IMR-90 (cell line): ENCODE measurements at regions not wholly inside any gene's neighbourhood (a gene's known extent, or its start where the extent isn't known, plus 50 kb on each side); places are given as distances from the start of the nearest gene placed in this dataset.

Experiments
- ATAC-seq: fragments of 200-7000 bp; cut with Tn5 transposase; 2 replicates; pipeline ENCODE4 v1.9.1; 2020; ENCODE audit warnings: low read depth, mild to moderate bottlenecking, moderate library complexity
- BruUV-seq: library from RNA; stranded (reverse); fragments of 400-500 nt; replicated peaks from 2 replicates; lab custom pipeline; 2021; lab: Mats Ljungman, UMichigan
- CTCF ChIA-PET: fragments of 300-600 bp; formaldehyde crosslinking; extraction: SDS; loops from one replicate; lab custom pipeline; 2021; ENCODE audit warnings: antibody characterized with exemption; lab: Yijun Ruan, JAX
- POLR2A ChIA-PET: fragments of 300-600 bp; sonication (Branson Sonifier 250); formaldehyde crosslinking; loops from one replicate; lab custom pipeline; 2022; ENCODE audit warnings: antibody characterized with exemption; ENCODE audit not compliant: unreplicated experiment; lab: Charles Lee
- DNase-seq: peaks from one replicate; pipeline ENCODE4 v3.0.0; 2013
- H2AFZ ChIP-seq: replicated peaks from 2 replicates; pipeline ENCODE3; 2013; ENCODE audit warnings: low read length, mild to moderate bottlenecking; ENCODE audit not compliant: poor library complexity
- H2AK5ac ChIP-seq: 2 replicates; pipeline ENCODE4 v1.6.1; 2013; ENCODE audit warnings: low read depth, low read length, inconsistent platforms
- H2AK9ac ChIP-seq: replicated peaks from 2 replicates; pipeline ENCODE3; 2013; ENCODE audit warnings: mild to moderate bottlenecking, low read depth, low read length, moderate library complexity; ENCODE audit not compliant: poor library complexity
- H2BK120ac ChIP-seq: 2 replicates; pipeline ENCODE4 v1.6.1; 2013; ENCODE audit warnings: low read depth, low read length, inconsistent platforms
- H2BK15ac ChIP-seq: 3 replicates; pipeline ENCODE4 v1.6.1; 2013; ENCODE audit warnings: low read depth, low read length, inconsistent platforms
- H2BK20ac ChIP-seq: 2 replicates; pipeline ENCODE4 v1.6.1; 2013; ENCODE audit warnings: low read depth, mild to moderate bottlenecking, inconsistent platforms, low read length, moderate library complexity
- H2BK5ac ChIP-seq: 2 replicates; pipeline ENCODE4 v1.6.1; 2013; ENCODE audit warnings: mild to moderate bottlenecking, low read depth, low read length, inconsistent platforms; ENCODE audit not compliant: poor library complexity, severe bottlenecking
- H3K14ac ChIP-seq: replicated peaks from 2 replicates; pipeline ENCODE4 v1.6.1; 2013; ENCODE audit warnings: low read depth, low read length, inconsistent platforms
- H3K18ac ChIP-seq: 2 replicates; pipeline ENCODE4 v1.6.1; 2013; ENCODE audit warnings: low read depth, low read length, control low read depth
- H3K23ac ChIP-seq: 2 replicates; pipeline ENCODE4 v1.6.1; 2013; ENCODE audit warnings: low read depth, low read length, inconsistent platforms
- H3K27ac ChIP-seq: 2 replicates; pipeline ENCODE4 v1.5.1; 2013; ENCODE audit warnings: mild to moderate bottlenecking, control low read depth, low read length; ENCODE audit not compliant: insufficient read depth
- H3K27me3 ChIP-seq: 2 replicates; pipeline ENCODE4 v1.6.1; 2013; ENCODE audit warnings: low read length; ENCODE audit not compliant: control insufficient read depth, insufficient read depth
- H3K36me3 ChIP-seq: 2 replicates; pipeline ENCODE4 v1.6.1; 2013; ENCODE audit warnings: low read length, mixed read lengths; ENCODE audit not compliant: control insufficient read depth, insufficient read depth
- H3K4ac ChIP-seq: 2 replicates; pipeline ENCODE4 v1.6.1; 2013; ENCODE audit warnings: low read depth, low read length, inconsistent platforms
- H3K4me1 ChIP-seq: 2 replicates; pipeline ENCODE4 v1.6.1; 2013; ENCODE audit warnings: low read length, mixed read lengths; ENCODE audit not compliant: control insufficient read depth, insufficient read depth
- H3K4me2 ChIP-seq: 2 replicates; pipeline ENCODE4 v1.6.1; 2013; ENCODE audit warnings: low read depth, mild to moderate bottlenecking, control low read depth, low read length, moderate library complexity
- H3K4me3 ChIP-seq: 2 replicates; pipeline ENCODE4 v1.5.1; 2013; ENCODE audit warnings: low read depth, mild to moderate bottlenecking, control low read depth, low read length, moderate library complexity; ENCODE audit not compliant: insufficient read depth
- H3K56ac ChIP-seq: 2 replicates; pipeline ENCODE4 v1.6.1; 2013; ENCODE audit warnings: low read length, inconsistent platforms; ENCODE audit not compliant: insufficient read depth; ENCODE audit errors: extremely low read depth
- H3K79me1 ChIP-seq, 2 experiments: 2 replicates each; pipeline ENCODE4 v1.6.1; 2013; ENCODE audit warnings: low read length in 2 of 2, inconsistent platforms in 1 of 2, low read depth in 1 of 2
- H3K9ac ChIP-seq: 2 replicates; pipeline ENCODE4 v1.6.1; 2013; ENCODE audit warnings: low read depth, low read length, control low read depth
- H3K9me1 ChIP-seq: 2 replicates; pipeline ENCODE4 v1.6.1; 2013; ENCODE audit warnings: low read length, inconsistent platforms; ENCODE audit not compliant: insufficient read depth
- H3K9me3 ChIP-seq: 2 replicates; pipeline ENCODE4 v1.6.1; 2013; ENCODE audit warnings: low read length; ENCODE audit not compliant: control insufficient read depth, insufficient read depth
- H4K20me1 ChIP-seq: 2 replicates; pipeline ENCODE4 v1.6.1; 2013; ENCODE audit warnings: low read length, inconsistent platforms; ENCODE audit not compliant: insufficient read depth
- H4K5ac ChIP-seq: 2 replicates; pipeline ENCODE4 v1.6.1; 2013; ENCODE audit warnings: mild to moderate bottlenecking, low read depth, low read length, control low read depth
- H4K8ac ChIP-seq, 2 experiments: 2 replicates each; pipeline ENCODE4 v1.6.1; 2013; ENCODE audit warnings: low read depth in 2 of 2, low read length in 2 of 2, control low read depth in 1 of 2, inconsistent platforms in 1 of 2
- H4K91ac ChIP-seq: 2 replicates; pipeline ENCODE4 v1.6.1; 2013; ENCODE audit warnings: low read depth, low read length, inconsistent platforms; ENCODE audit not compliant: insufficient read depth
- MXI1 ChIP-seq: IDR thresholded peaks from 2 replicates; pipeline ENCODE4 v1.6.1; 2012; ENCODE audit warnings: low read depth, mild to moderate bottlenecking, low read length, moderate library complexity, borderline replicate concordance
- WGBS, 2 experiments: methylation state at CpG; one replicate each; pipeline versions ENCODE4 v1.1.5 to v1.1.7; 2013; ENCODE audit warnings: missing lambda C conversion rate in 2 of 2; ENCODE audit not compliant: insufficient read length in 1 of 2; ENCODE audit errors: extremely low coverage in 2 of 2; 5-methylcytosine and 5-hydroxymethylcytosine counted together
- dilution Hi-C: fragments of 300-500 bp; cut with HindIII; formaldehyde crosslinking; loops from one replicate; pipeline ENCODE4 v1.14.3; 2018; ENCODE audit warnings: low sequenced_read_pairs; ENCODE audit not compliant: unreplicated experiment
- in situ Hi-C: fragments of 300-500 bp; cut with MboI; formaldehyde crosslinking; loops from 3 replicates; pipeline ENCODE4 v1.14.3; 2019; ENCODE audit warnings: low sequenced_read_pairs, inconsistent platforms, mixed read lengths
- intact Hi-C: fragments of 100-400 bp; cut with micrococcal nuclease; formaldehyde crosslinking; loops from 2 replicates; pipeline ENCODE4 v1.10.0; 2022

DNA sequence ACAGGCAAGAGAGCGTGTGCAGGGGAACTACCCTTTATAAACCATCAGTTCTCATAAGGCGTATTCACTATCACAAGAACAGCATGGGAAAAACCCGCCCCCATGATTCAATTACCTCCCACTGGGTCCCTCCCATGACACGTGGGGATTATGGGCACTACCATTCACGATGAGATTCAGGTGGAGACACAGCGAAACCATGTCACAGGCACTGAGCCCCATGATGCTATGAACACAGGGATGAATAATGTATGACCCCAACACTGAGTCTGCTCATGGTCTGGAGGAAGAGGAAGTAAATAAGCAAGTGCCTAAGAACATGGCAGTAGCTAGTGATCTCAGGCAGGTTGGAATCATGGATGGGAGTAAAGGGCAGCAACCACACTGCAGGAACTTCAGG, 281.0 kb upstream of the ZNF462 start:
- no peak overlapping the region for H3K9ac ChIP-seq
- in situ Hi-C loops, result no loop called here
- H3K79me1 ChIP-seq, result no peaks in the 10 kb centered on the region
- H3K23ac ChIP-seq, result no peak overlapping the region
- H2AK5ac ChIP-seq, result no peak overlapping the region
- no peaks in the 10 kb centered on the region for H3K27me3 ChIP-seq
- H3K4me3 ChIP-seq, result no peak overlapping the region
- WGBS, 2 experiments, result no CpG with 5 or more reads among the region's 6 CpGs
- H4K8ac ChIP-seq, result no peak overlapping the region
- H3K14ac ChIP-seq, result no peak overlapping the region
- no peak overlapping the region for H2BK120ac ChIP-seq
- no peak overlapping the region for H3K18ac ChIP-seq
- POLR2A ChIA-PET, result no interaction called here
- no peak for DNase-seq
- H3K4ac ChIP-seq, result no peak overlapping the region
- no peaks in the 10 kb centered on the region for H3K9me1 ChIP-seq
- no peak overlapping the region for H3K27ac ChIP-seq
- no peak for ATAC-seq
- H3K36me3 ChIP-seq, result no peaks in the 10 kb centered on the region
- dilution Hi-C loops, result no loop called here
- H3K4me1 ChIP-seq, result no peaks in the 10 kb centered on the region
- no peaks in the 10 kb centered on the region for H4K20me1 ChIP-seq
- no peak overlapping the region for H2AFZ ChIP-seq
- H4K5ac ChIP-seq, result no peak overlapping the region
- no peak overlapping the region for H2BK5ac ChIP-seq
- H3K9me3 ChIP-seq, result no peaks in the 10 kb centered on the region
- CTCF ChIA-PET, result no interaction called here
- no TSS peak for BruUV-seq
- no peak overlapping the region for H2AK9ac ChIP-seq
- intact Hi-C loops, result no loop called here
- H2BK15ac ChIP-seq, result no peak overlapping the region
- H3K4me2 ChIP-seq, result no peak overlapping the region
- H4K91ac ChIP-seq, result no peak overlapping the region
- H2BK20ac ChIP-seq, result no peak overlapping the region
- no peak overlapping the region for H3K56ac ChIP-seq
- no peak for TF ChIP-seq MXI1
